ENCODE measurements at regions not wholly inside any gene's neighbourhood (a gene's known extent, or its start where the extent isn't known, plus 50 kb on each side); places are given as distances from the start of the nearest gene placed in this dataset.

- no peak for ATAC-seq (ENCODE audit: low read depth)
- Histone ChIP-seq H3K4me3 (ENCODE audit: severe bottlenecking) (no peak overlapping the region), H3K4me1 (ENCODE audit: insufficient read depth, poor library complexity, severe bottlenecking) (no peaks in the 10 kb centered on the region), H3K9me3 (ENCODE audit: severe bottlenecking) (no peaks in the 10 kb centered on the region), H3K36me3 (ENCODE audit: low read depth) (no peaks in the 10 kb centered on the region), H3K27me3 (ENCODE audit: insufficient read depth, poor library complexity, severe bottlenecking) (no peaks in the 10 kb centered on the region), H3K27ac (ENCODE audit: poor library complexity, severe bottlenecking) (no peak overlapping the region)
- no peak for DNase-seq (ENCODE audit: low spot score)
- no peak for TF ChIP-seq CTCF (IDR thresholded peaks at IDR 0.05; ENCODE audit: poor library complexity, severe bottlenecking)
Measured at GRCh38 chr1:190649553-190649952, 171.9 kb upstream of the BRINP3 start.

GRCh38 chr1:190658907-190659306, 181.2 kb upstream of the BRINP3 start:
- Histone ChIP-seq H3K27me3 (ENCODE audit: insufficient read depth, poor library complexity, severe bottlenecking) (no peaks in the 10 kb centered on the region), H3K4me1 (ENCODE audit: insufficient read depth, poor library complexity, severe bottlenecking) (no peaks in the 10 kb centered on the region), H3K4me3 (ENCODE audit: severe bottlenecking) (no peak overlapping the region), H3K27ac (ENCODE audit: poor library complexity, severe bottlenecking) (no peak overlapping the region), H3K36me3 (ENCODE audit: low read depth) (no peaks in the 10 kb centered on the region), H3K9me3 (ENCODE audit: severe bottlenecking) (no peaks in the 10 kb centered on the region)
- no peak for TF ChIP-seq CTCF (IDR thresholded peaks at IDR 0.05; ENCODE audit: poor library complexity, severe bottlenecking)
- DNase-seq (ENCODE audit: low spot score) = no peak
- peak; percentile 63; the same call in 1 of the 3 replicates for ATAC-seq (ENCODE audit: low read depth)

- Histone ChIP-seq H3K36me3 (ENCODE audit: low read depth) (no peaks in the 10 kb centered on the region), H3K27ac (ENCODE audit: poor library complexity, severe bottlenecking) (no peak overlapping the region), H3K4me1 (ENCODE audit: insufficient read depth, poor library complexity, severe bottlenecking) (no peaks in the 10 kb centered on the region), H3K27me3 (ENCODE audit: insufficient read depth, poor library complexity, severe bottlenecking) (no peaks in the 10 kb centered on the region), H3K4me3 (ENCODE audit: severe bottlenecking) (no peak overlapping the region), H3K9me3 (ENCODE audit: severe bottlenecking) (no peaks in the 10 kb centered on the region)
- ATAC-seq (ENCODE audit: low read depth) = no peak
- no peak for TF ChIP-seq CTCF (IDR thresholded peaks at IDR 0.05; ENCODE audit: poor library complexity, severe bottlenecking)
- no peak for DNase-seq (ENCODE audit: low spot score)
Measured at GRCh38 chr1:190663962-190664361, 186.3 kb upstream of the BRINP3 start.

- Histone ChIP-seq H3K4me3 (ENCODE audit: severe bottlenecking) (no peak overlapping the region), H3K27ac (ENCODE audit: poor library complexity, severe bottlenecking) (no peak overlapping the region), H3K27me3 (ENCODE audit: insufficient read depth, poor library complexity, severe bottlenecking) (no peaks in the 10 kb centered on the region), H3K4me1 (ENCODE audit: insufficient read depth, poor library complexity, severe bottlenecking) (no peaks in the 10 kb centered on the region), H3K36me3 (ENCODE audit: low read depth) (no peaks in the 10 kb centered on the region), H3K9me3 (ENCODE audit: severe bottlenecking) (no peaks in the 10 kb centered on the region)
- no peak for TF ChIP-seq CTCF (IDR thresholded peaks at IDR 0.05; ENCODE audit: poor library complexity, severe bottlenecking)
- no peak for ATAC-seq (ENCODE audit: low read depth)
- no peak for DNase-seq (ENCODE audit: low spot score)
Measured at GRCh38 chr1:190665045-190665444, 187.4 kb upstream of the BRINP3 start.

- Histone ChIP-seq H3K9me3 (ENCODE audit: severe bottlenecking) (no peaks in the 10 kb centered on the region), H3K27me3 (ENCODE audit: insufficient read depth, poor library complexity, severe bottlenecking) (no peaks in the 10 kb centered on the region), H3K27ac (ENCODE audit: poor library complexity, severe bottlenecking) (no peak overlapping the region), H3K36me3 (ENCODE audit: low read depth) (no peaks in the 10 kb centered on the region), H3K4me1 (ENCODE audit: insufficient read depth, poor library complexity, severe bottlenecking) (no peaks in the 10 kb centered on the region), H3K4me3 (ENCODE audit: severe bottlenecking) (no peak overlapping the region)
- no peak for TF ChIP-seq CTCF (IDR thresholded peaks at IDR 0.05; ENCODE audit: poor library complexity, severe bottlenecking)
- ATAC-seq (ENCODE audit: low read depth) (no peak), DNase-seq (ENCODE audit: low spot score) (no peak)
Measured at GRCh38 chr1:190667914-190668313, 190.2 kb upstream of the BRINP3 start.
